ENCODE measurements at regions not wholly inside any gene's neighbourhood (a gene's known extent, or its start where the extent isn't known, plus 50 kb on each side); places are given as distances from the start of the nearest gene placed in this dataset.

DNA sequence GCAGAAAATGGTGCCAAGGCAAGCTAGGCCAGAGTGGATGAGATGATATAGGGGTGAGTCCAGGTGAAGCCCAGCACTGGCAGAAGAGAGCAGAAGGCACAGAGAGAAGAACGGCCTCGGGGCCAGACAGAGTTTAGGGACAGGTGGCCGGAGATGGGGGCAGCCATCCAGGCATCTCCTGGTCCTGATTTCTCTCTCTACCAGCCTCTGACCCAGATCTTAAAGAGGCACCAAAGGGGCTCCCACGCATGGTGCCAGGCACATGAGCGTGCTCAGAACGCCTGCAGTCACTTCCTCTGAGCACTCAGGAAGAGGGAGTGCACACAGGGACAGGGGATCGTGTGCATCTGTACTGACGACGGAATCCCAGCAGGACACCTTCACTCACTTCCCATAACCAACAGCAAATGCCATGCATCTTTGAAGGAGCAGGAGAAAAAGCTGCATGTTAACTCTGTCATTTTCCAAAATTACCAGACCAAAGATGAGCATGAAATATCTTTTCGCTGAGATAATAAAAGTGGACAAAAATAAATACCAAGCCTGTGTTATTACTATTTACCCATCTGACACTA lies 427.8 kb upstream of the MYT1L start:
- TF ChIP-seq, protein P1, sequence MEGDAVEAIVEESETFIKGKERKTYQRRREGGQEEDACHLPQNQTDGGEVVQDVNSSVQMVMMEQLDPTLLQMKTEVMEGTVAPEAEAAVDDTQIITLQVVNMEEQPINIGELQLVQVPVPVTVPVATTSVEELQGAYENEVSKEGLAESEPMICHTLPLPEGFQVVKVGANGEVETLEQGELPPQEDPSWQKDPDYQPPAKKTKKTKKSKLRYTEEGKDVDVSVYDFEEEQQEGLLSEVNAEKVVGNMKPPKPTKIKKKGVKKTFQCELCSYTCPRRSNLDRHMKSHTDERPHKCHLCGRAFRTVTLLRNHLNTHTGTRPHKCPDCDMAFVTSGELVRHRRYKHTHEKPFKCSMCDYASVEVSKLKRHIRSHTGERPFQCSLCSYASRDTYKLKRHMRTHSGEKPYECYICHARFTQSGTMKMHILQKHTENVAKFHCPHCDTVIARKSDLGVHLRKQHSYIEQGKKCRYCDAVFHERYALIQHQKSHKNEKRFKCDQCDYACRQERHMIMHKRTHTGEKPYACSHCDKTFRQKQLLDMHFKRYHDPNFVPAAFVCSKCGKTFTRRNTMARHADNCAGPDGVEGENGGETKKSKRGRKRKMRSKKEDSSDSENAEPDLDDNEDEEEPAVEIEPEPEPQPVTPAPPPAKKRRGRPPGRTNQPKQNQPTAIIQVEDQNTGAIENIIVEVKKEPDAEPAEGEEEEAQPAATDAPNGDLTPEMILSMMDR (IDR thresholded peaks at IDR 0.05; ENCODE audit: insufficient read depth, low read length, poor library complexity, severe bottlenecking): no peak
- TF ChIP-seq EZH2phosphoT487 (conservative IDR thresholded peaks at IDR 0.05; ENCODE audit: low read length): no peak

Measured in SU-DHL-6 (cell line).